ENCODE measurements at regions not wholly inside any gene's neighbourhood (a gene's known extent, or its start where the extent isn't known, plus 50 kb on each side); places are given as distances from the start of the nearest gene placed in this dataset.

DNA sequence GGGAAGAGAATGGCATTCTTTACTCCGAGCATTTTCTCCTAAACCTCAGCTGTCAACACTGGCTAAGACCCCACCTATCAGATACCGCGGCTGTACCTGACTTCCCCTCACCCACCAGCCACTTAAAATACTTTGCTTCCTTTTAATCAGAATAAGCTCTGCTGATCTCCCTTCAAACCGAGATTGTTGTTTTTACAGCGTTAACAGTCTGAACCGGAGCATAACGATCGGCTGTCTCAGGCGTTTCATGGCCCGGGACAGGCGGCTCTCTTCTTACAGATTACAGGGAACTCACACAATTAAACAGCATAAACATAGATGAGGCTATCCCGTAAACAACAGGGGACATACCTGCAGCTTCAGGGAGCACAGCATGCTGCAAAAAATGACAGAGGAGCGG lies 174.3 kb upstream of the RNF32 start:
- DNase-seq (ENCODE audit: low read depth, low spot score) (no peak), ATAC-seq (no peak)
- Histone ChIP-seq H3K9me3 (ENCODE audit: control insufficient read depth, insufficient read depth, low read depth, low read length) (no peaks in the 10 kb centered on the region), H3K27me3 (ENCODE audit: control insufficient read depth, insufficient read depth, low read length) (peaks cover 3% of the 10 kb centered on the region; the same call in 1 of the 2 replicates), H3K4me3 (ENCODE audit: low read depth in 2 of 2, low read length in 2 of 2) (no peak overlapping the region), H3K36me3 (ENCODE audit: control insufficient read depth, insufficient read depth, low read length) (no peaks in the 10 kb centered on the region), H3K27ac (ENCODE audit: low read length) (no peak overlapping the region), H3K4me1 (ENCODE audit: control insufficient read depth, insufficient read depth, low read length) (no peaks in the 10 kb centered on the region)
- in situ Hi-C loops (cut with HindIII; ENCODE audit: low pct_unique_long_range_greater_than_20kb, low sequenced_read_pairs): no loop called here
- intact Hi-C loops (cut with micrococcal nuclease; ENCODE audit: unreplicated experiment): no loop called here
- no TSS peak for BruUV-seq (replicated peaks)
- ChIA-PET POLR2A (no interaction called here), CTCF (interaction anchor here (0.7 kb wide), 1 partner anchor 130 kb away, joined by 3 read pairs; no protein-coding TSS in a partner anchor)
- TF ChIP-seq, protein P1, sequence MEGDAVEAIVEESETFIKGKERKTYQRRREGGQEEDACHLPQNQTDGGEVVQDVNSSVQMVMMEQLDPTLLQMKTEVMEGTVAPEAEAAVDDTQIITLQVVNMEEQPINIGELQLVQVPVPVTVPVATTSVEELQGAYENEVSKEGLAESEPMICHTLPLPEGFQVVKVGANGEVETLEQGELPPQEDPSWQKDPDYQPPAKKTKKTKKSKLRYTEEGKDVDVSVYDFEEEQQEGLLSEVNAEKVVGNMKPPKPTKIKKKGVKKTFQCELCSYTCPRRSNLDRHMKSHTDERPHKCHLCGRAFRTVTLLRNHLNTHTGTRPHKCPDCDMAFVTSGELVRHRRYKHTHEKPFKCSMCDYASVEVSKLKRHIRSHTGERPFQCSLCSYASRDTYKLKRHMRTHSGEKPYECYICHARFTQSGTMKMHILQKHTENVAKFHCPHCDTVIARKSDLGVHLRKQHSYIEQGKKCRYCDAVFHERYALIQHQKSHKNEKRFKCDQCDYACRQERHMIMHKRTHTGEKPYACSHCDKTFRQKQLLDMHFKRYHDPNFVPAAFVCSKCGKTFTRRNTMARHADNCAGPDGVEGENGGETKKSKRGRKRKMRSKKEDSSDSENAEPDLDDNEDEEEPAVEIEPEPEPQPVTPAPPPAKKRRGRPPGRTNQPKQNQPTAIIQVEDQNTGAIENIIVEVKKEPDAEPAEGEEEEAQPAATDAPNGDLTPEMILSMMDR (IDR thresholded peaks at IDR 0.05): no peak
- TF ChIP-seq TCF7L2 (IDR thresholded peaks at IDR 0.05; ENCODE audit: low read depth, low read length) (no peak), POLR2AphosphoS5 (IDR thresholded peaks at IDR 0.05; ENCODE audit: low read depth, low read length) (no peak), SIN3A (IDR thresholded peaks at IDR 0.05; ENCODE audit: borderline replicate concordance, insufficient read depth, low read depth, low read length) (no peak)
- TF ChIP-seq, protein P2, sequence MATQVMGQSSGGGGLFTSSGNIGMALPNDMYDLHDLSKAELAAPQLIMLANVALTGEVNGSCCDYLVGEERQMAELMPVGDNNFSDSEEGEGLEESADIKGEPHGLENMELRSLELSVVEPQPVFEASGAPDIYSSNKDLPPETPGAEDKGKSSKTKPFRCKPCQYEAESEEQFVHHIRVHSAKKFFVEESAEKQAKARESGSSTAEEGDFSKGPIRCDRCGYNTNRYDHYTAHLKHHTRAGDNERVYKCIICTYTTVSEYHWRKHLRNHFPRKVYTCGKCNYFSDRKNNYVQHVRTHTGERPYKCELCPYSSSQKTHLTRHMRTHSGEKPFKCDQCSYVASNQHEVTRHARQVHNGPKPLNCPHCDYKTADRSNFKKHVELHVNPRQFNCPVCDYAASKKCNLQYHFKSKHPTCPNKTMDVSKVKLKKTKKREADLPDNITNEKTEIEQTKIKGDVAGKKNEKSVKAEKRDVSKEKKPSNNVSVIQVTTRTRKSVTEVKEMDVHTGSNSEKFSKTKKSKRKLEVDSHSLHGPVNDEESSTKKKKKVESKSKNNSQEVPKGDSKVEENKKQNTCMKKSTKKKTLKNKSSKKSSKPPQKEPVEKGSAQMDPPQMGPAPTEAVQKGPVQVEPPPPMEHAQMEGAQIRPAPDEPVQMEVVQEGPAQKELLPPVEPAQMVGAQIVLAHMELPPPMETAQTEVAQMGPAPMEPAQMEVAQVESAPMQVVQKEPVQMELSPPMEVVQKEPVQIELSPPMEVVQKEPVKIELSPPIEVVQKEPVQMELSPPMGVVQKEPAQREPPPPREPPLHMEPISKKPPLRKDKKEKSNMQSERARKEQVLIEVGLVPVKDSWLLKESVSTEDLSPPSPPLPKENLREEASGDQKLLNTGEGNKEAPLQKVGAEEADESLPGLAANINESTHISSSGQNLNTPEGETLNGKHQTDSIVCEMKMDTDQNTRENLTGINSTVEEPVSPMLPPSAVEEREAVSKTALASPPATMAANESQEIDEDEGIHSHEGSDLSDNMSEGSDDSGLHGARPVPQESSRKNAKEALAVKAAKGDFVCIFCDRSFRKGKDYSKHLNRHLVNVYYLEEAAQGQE (IDR thresholded peaks at IDR 0.05; ENCODE audit: insufficient read depth in 1 of 2, low read depth in 2 of 2, low read length in 1 of 2): no peak

DNA sequence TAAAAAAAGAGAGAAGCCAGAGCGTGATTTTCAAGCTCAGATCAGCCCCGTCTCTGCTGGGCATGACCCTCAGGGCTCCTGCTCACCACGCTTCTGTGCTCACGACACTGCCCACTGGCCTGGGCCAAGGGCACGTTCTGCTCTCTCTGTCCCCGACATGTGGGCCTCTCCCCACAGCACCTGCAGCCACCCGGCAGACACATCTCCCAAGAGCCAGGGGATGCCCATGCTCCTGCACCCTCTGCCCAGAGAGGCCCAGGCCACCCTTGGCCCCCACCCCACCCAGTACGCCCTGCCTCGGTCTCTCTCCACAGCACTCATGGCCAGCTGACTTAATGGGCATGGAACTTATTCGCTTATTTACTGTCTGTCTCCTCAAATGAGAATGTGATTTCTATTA lies 175.4 kb upstream of the RNF32 start:
- no TSS peak for BruUV-seq (replicated peaks)
- CTCF ChIA-PET: no interaction called here
- TF ChIP-seq, protein P2 (IDR thresholded peaks at IDR 0.05; ENCODE audit: insufficient read depth in 1 of 2, low read depth in 2 of 2, low read length in 1 of 2): no peak
- TF ChIP-seq SIN3A (IDR thresholded peaks at IDR 0.05; ENCODE audit: borderline replicate concordance, insufficient read depth, low read depth, low read length): no peak

More for the DNA sequence above, 175.4 kb upstream of the RNF32 start:
- intact Hi-C loops (cut with micrococcal nuclease; ENCODE audit: unreplicated experiment): no loop called here
- Histone ChIP-seq H3K4me3 (ENCODE audit: low read depth in 2 of 2, low read length in 2 of 2) (no peak overlapping the region), H3K36me3 (ENCODE audit: control insufficient read depth, insufficient read depth, low read length) (no peaks in the 10 kb centered on the region), H3K9me3 (ENCODE audit: control insufficient read depth, insufficient read depth, low read depth, low read length) (no peaks in the 10 kb centered on the region), H3K4me1 (ENCODE audit: control insufficient read depth, insufficient read depth, low read length) (no peaks in the 10 kb centered on the region), H3K27me3 (ENCODE audit: control insufficient read depth, insufficient read depth, low read length) (peaks cover 5% of the 10 kb centered on the region; the same call in 1 of the 2 replicates), H3K27ac (ENCODE audit: low read length) (no peak overlapping the region)
- no peak for DNase-seq (ENCODE audit: low read depth, low spot score)
- POLR2A ChIA-PET: no interaction called here
- ATAC-seq: 0 out of 2 replicates have a peak, but pooled peaks have one; percentile 26
- in situ Hi-C loops (cut with HindIII; ENCODE audit: low pct_unique_long_range_greater_than_20kb, low sequenced_read_pairs): no loop called here

Data from Panc1 (cell line).